ENCODE measurements at regions not wholly inside any gene's neighbourhood (a gene's known extent, or its start where the extent isn't known, plus 50 kb on each side); places are given as distances from the start of the nearest gene placed in this dataset.

- no peak for TF ChIP-seq RAD21 (IDR thresholded peaks at IDR 0.05; ENCODE audit: low read length)
- no peak for TF ChIP-seq FOXM1 (IDR thresholded peaks at IDR 0.05; ENCODE audit: low read depth)
- TF ChIP-seq RCOR1 (IDR thresholded peaks at IDR 0.05; ENCODE audit: low read length) = no peak
- peak; percentile 87 for TF ChIP-seq TCF12 (IDR thresholded peaks at IDR 0.05)
- no peak for TF ChIP-seq FOXJ3 (CRISPR knock-in tag; IDR thresholded peaks at IDR 0.05)
- 0 out of 2 replicates have a peak, but pooled peaks have one; percentile 18 for TF ChIP-seq MAX (IDR thresholded peaks at IDR 0.05; ENCODE audit: low read depth)
- no peak for TF ChIP-seq RFX5 (IDR thresholded peaks at IDR 0.05; ENCODE audit: low read length)
- peak; percentile 46; the same call in 1 of the 2 replicates for TF ChIP-seq MEF2A (IDR thresholded peaks at IDR 0.05; ENCODE audit: borderline replicate concordance, low read depth)
- peak; percentile 79 for TF ChIP-seq FOSL2 (IDR thresholded peaks at IDR 0.05; ENCODE audit: borderline replicate concordance, low read depth)
- no peak for TF ChIP-seq USF1 (IDR thresholded peaks at IDR 0.05; ENCODE audit: borderline replicate concordance, low read depth)
- TF ChIP-seq EP300 (IDR thresholded peaks at IDR 0.05; ENCODE audit: borderline replicate concordance in 1 of 2, low read depth in 1 of 2, low read length in 1 of 2) = peak in 1 of 2 experiments; percentile 83; a peak in 2 of 4 replicates
- TF ChIP-seq GABPA (IDR thresholded peaks at IDR 0.05; ENCODE audit: low read depth) = peak; percentile 19; the same call in 1 of the 2 replicates
These were observed 223.2 kb downstream of the MTHFS start (continued) for GRCh38 chr15:79673416-79674123.

- H3K4me2 ChIP-seq = no peak overlapping the region
- H3F3A ChIP-seq (replicated peaks; ENCODE audit: insufficient read depth) = peaks cover 17% of the 10 kb centered on the region
- POLR2A ChIA-PET = no interaction called here
- H3K9me3 ChIP-seq = no peaks in the 10 kb centered on the region
- H3K4me1 ChIP-seq (ENCODE audit: control insufficient read depth in 1 of 2, insufficient read depth in 2 of 2, low read depth in 1 of 2, low read length in 1 of 2) = peaks cover 0 to 16% of the 10 kb centered on the region in 2 experiments; a peak in 1 of 4 replicates
- H3K27ac ChIP-seq (ENCODE audit: low read depth in 2 of 2, low read length in 1 of 2) = peak overlapping the region in 1 of 2 experiments; percentile 77; a peak in 3 of 4 replicates
- H3K9ac ChIP-seq = peak overlapping the region; percentile 10; the same call in 1 of the 2 replicates
- H3K36me3 ChIP-seq (replicated peaks in 1 of 2; ENCODE audit: control insufficient read depth in 1 of 2, insufficient read depth in 2 of 2, low read length in 1 of 2) = no peaks in the 10 kb centered on the region
- WGBS (ENCODE audit: low lambda C conversion rate) = 74% methylated on average over 2 of the region's 2 CpGs
- H3K4me3 ChIP-seq (ENCODE audit: low read depth in 2 of 2, low read length in 1 of 2) = no peak overlapping the region
- no peaks in the 10 kb centered on the region for H4K20me1 ChIP-seq (ENCODE audit: insufficient read depth)
- no peak for DNase-seq
- CTCF ChIA-PET = interaction anchor here (1.4 kb wide), 1 partner anchor 179 kb away, joined by 3 read pairs; no protein-coding TSS in a partner anchor
- H3K9me2 ChIP-seq = no peaks in the 10 kb centered on the region
- no peaks in the 10 kb centered on the region for H3K79me2 ChIP-seq (ENCODE audit: insufficient read depth)
- TF ChIP-seq TAF1 (IDR thresholded peaks at IDR 0.05; ENCODE audit: borderline replicate concordance, low read depth, low read length) (no peak), EZH2phosphoT487 (IDR thresholded peaks at IDR 0.05; ENCODE audit: borderline replicate concordance, low read depth) (no peak), POLR2AphosphoS5 (IDR thresholded peaks at IDR 0.05; ENCODE audit: low read depth, low read length) (no peak), CHD2 (IDR thresholded peaks at IDR 0.05; ENCODE audit: low read length, partially characterized antibody) (no peak), JUND (IDR thresholded peaks at IDR 0.05) (no peak), FOXM1 (IDR thresholded peaks at IDR 0.05; ENCODE audit: low read depth) (no peak), FOSL2 (IDR thresholded peaks at IDR 0.05; ENCODE audit: borderline replicate concordance, low read depth) (no peak), MAX (IDR thresholded peaks at IDR 0.05; ENCODE audit: low read depth) (no peak), ELF1 (IDR thresholded peaks at IDR 0.05) (no peak), IRF3 (IDR thresholded peaks at IDR 0.05; ENCODE audit: low read depth, low read length) (no peak)
- H2AFZ ChIP-seq (ENCODE audit: low read depth) = peak overlapping the region; percentile 67; the same call in 1 of the 2 replicates
- H3K27me3 ChIP-seq (ENCODE audit: insufficient read depth) = no peaks in the 10 kb centered on the region
These were observed 222.7 kb downstream of the MTHFS start for GRCh38 chr15:79674124-79674465.
